ENCODE measurements at regions not wholly inside any gene's neighbourhood (a gene's known extent, or its start where the extent isn't known, plus 50 kb on each side); places are given as distances from the start of the nearest gene placed in this dataset.

- TF ChIP-seq, protein P1, sequence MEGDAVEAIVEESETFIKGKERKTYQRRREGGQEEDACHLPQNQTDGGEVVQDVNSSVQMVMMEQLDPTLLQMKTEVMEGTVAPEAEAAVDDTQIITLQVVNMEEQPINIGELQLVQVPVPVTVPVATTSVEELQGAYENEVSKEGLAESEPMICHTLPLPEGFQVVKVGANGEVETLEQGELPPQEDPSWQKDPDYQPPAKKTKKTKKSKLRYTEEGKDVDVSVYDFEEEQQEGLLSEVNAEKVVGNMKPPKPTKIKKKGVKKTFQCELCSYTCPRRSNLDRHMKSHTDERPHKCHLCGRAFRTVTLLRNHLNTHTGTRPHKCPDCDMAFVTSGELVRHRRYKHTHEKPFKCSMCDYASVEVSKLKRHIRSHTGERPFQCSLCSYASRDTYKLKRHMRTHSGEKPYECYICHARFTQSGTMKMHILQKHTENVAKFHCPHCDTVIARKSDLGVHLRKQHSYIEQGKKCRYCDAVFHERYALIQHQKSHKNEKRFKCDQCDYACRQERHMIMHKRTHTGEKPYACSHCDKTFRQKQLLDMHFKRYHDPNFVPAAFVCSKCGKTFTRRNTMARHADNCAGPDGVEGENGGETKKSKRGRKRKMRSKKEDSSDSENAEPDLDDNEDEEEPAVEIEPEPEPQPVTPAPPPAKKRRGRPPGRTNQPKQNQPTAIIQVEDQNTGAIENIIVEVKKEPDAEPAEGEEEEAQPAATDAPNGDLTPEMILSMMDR (IDR thresholded peaks at IDR 0.05; ENCODE audit: extremely low read depth in 1 of 2, insufficient read depth in 1 of 2, low read depth in 1 of 2, low read length in 2 of 2) = no peak
- no peak for TF ChIP-seq POLR2A (IDR thresholded peaks at IDR 0.05; ENCODE audit: low read depth, low read length)
Measured at GRCh38 chr17:70251706-70252105, 82.4 kb downstream of the KCNJ2 start.

Measured in endothelial cell of umbilical vein (primary cell).